Calu3 (cell line): ENCODE measurements at regions not wholly inside any gene's neighbourhood (a gene's known extent, or its start where the extent isn't known, plus 50 kb on each side); places are given as distances from the start of the nearest gene placed in this dataset.

Experiments
- BruUV-seq: library from RNA; stranded (reverse); fragments of 400-500 nt; replicated peaks from 2 replicates; lab custom pipeline; 2021; lab: Mats Ljungman, UMichigan
- CTCF ChIA-PET: fragments of 300-600 bp; sonication (Branson Sonifier 250); formaldehyde crosslinking; loops from one replicate; lab custom pipeline; 2022; ENCODE audit warnings: antibody characterized with exemption; lab: Charles Lee
- DNase-seq: peaks from one replicate; pipeline ENCODE4 v3.0.0; 2022
- H3K27ac Mint-ChIP-seq: one replicate; pipeline ENCODE4 v1.8.0; 2022; ENCODE audit warnings: mixed read lengths; ENCODE audit not compliant: unreplicated experiment
- H3K27me3 Mint-ChIP-seq: one replicate; pipeline ENCODE4 v1.8.0; 2022; ENCODE audit warnings: mixed read lengths; ENCODE audit not compliant: unreplicated experiment
- H3K36me3 Mint-ChIP-seq: one replicate; pipeline ENCODE4 v1.8.0; 2022; ENCODE audit warnings: mild to moderate bottlenecking, moderate library complexity, mixed read lengths; ENCODE audit not compliant: insufficient read depth, unreplicated experiment
- H3K4me1 Mint-ChIP-seq: one replicate; pipeline ENCODE4 v1.8.0; 2022; ENCODE audit warnings: mild to moderate bottlenecking, low read depth, mixed read lengths; ENCODE audit not compliant: unreplicated experiment
- H3K4me3 Mint-ChIP-seq: one replicate; pipeline ENCODE4 v1.8.0; 2022; ENCODE audit warnings: mild to moderate bottlenecking, low read depth, moderate library complexity, mixed read lengths; ENCODE audit not compliant: unreplicated experiment
- H3K9me3 Mint-ChIP-seq: one replicate; pipeline ENCODE4 v1.8.0; 2022; ENCODE audit warnings: low read depth, mixed read lengths; ENCODE audit not compliant: unreplicated experiment
- CTCF ChIP-seq: fragments of 200-600 bp; IDR thresholded peaks from one replicate; pipeline ENCODE4 v1.8.0; 2022; ENCODE audit warnings: antibody characterized with exemption; ENCODE audit not compliant: unreplicated experiment
- intact Hi-C: fragments of 100-400 bp; cut with micrococcal nuclease; formaldehyde crosslinking; loops from one replicate; pipeline ENCODE4 v1.10.0; 2022; ENCODE audit not compliant: unreplicated experiment

- CTCF ChIA-PET: no interaction called here
- BruUV-seq: no TSS peak
- intact Hi-C loops: no loop called here
Measured at GRCh38 chr4:128608006-128608405, 201.5 kb upstream of the JADE1 start.

GRCh38 chr4:128606173-128606572 is 203.3 kb upstream of the JADE1 start:
- CTCF ChIA-PET: no interaction called here
- no peak for DNase-seq
- intact Hi-C loops: no loop called here

More at GRCh38 chr4:128608006-128608405, 201.5 kb upstream of the JADE1 start:
- Mint-ChIP-seq H3K4me1 (no peaks in the 10 kb centered on the region), H3K27ac (no peak overlapping the region), H3K27me3 (no peaks in the 10 kb centered on the region), H3K36me3 (no peaks in the 10 kb centered on the region), H3K9me3 (no peaks in the 10 kb centered on the region), H3K4me3 (no peak overlapping the region)
- no peak for DNase-seq
- TF ChIP-seq CTCF: no peak

GRCh38 chr4:128604840-128605239 is 204.7 kb upstream of the JADE1 start:
- no peak for DNase-seq
- no peaks in the 10 kb centered on the region for H3K9me3 Mint-ChIP-seq
- no peak for TF ChIP-seq CTCF

More at GRCh38 chr4:128606173-128606572, 203.3 kb upstream of the JADE1 start:
- H3K4me3 Mint-ChIP-seq: no peak overlapping the region
- no peak overlapping the region for H3K27ac Mint-ChIP-seq
- H3K36me3 Mint-ChIP-seq: peaks cover 8% of the 10 kb centered on the region
- peaks cover 6% of the 10 kb centered on the region for H3K4me1 Mint-ChIP-seq
- no peaks in the 10 kb centered on the region for H3K27me3 Mint-ChIP-seq
- no peaks in the 10 kb centered on the region for H3K9me3 Mint-ChIP-seq
- TF ChIP-seq CTCF: no peak
- BruUV-seq: no TSS peak

GRCh38 chr4:128604204-128604603 is 205.3 kb upstream of the JADE1 start:
- H3K4me1 Mint-ChIP-seq: peaks cover 25% of the 10 kb centered on the region
- CTCF ChIA-PET: interaction anchor here (0.8 kb wide), 1 partner anchor 14 kb away, joined by 4 read pairs; no protein-coding TSS in a partner anchor

More at GRCh38 chr4:128604840-128605239, 204.7 kb upstream of the JADE1 start:
- Mint-ChIP-seq H3K4me1 (peaks cover 18% of the 10 kb centered on the region), H3K27ac (no peak overlapping the region), H3K27me3 (no peaks in the 10 kb centered on the region), H3K36me3 (peaks cover 10% of the 10 kb centered on the region), H3K4me3 (no peak overlapping the region)
- BruUV-seq: no TSS peak
- intact Hi-C loops: no loop called here
- CTCF ChIA-PET: no interaction called here

More at GRCh38 chr4:128604204-128604603, 205.3 kb upstream of the JADE1 start:
- BruUV-seq: no TSS peak
- no peak for DNase-seq
- intact Hi-C loops: no loop called here
- H3K36me3 Mint-ChIP-seq: peaks cover 10% of the 10 kb centered on the region
- H3K27me3 Mint-ChIP-seq: no peaks in the 10 kb centered on the region
- TF ChIP-seq CTCF: no peak
- H3K4me3 Mint-ChIP-seq: no peak overlapping the region
- H3K27ac Mint-ChIP-seq: no peak overlapping the region
- H3K9me3 Mint-ChIP-seq: no peaks in the 10 kb centered on the region
